Epithelial cell of esophagus (primary cell): ENCODE measurements at regions not wholly inside any gene's neighbourhood (a gene's known extent, or its start where the extent isn't known, plus 50 kb on each side); places are given as distances from the start of the nearest gene placed in this dataset.
A peak's percentile ranks its signal among the peaks of the same experiment; 100 is the strongest.

Experiments
- DNase-seq: peaks from one replicate; pipeline ENCODE4 v3.0.0; 2010; ENCODE audit warnings: low read depth
- H3K4me3 ChIP-seq: 2 replicates; pipeline ENCODE4 v1.5.1; 2011; ENCODE audit warnings: mild to moderate bottlenecking, low read length, control low read depth
- CTCF ChIP-seq: IDR thresholded peaks from 2 replicates; pipeline ENCODE4 v1.5.1; 2011; ENCODE audit warnings: low read depth, mild to moderate bottlenecking, low read length, control low read depth, inconsistent platforms; ENCODE audit not compliant: insufficient read depth; ENCODE audit errors: missing control alignments

GRCh38 chr3:25056036-25056755 lies 371.9 kb upstream of the RARB start:
- TF ChIP-seq CTCF: no peak
- DNase-seq: no peak
- H3K4me3 ChIP-seq: no peak overlapping the region

- TF ChIP-seq CTCF: no peak
- no peak overlapping the region for H3K4me3 ChIP-seq
- DNase-seq: peak; percentile 5
Measured at GRCh38 chr3:25056803-25057351, 371.2 kb upstream of the RARB start.

GRCh38 chr3:25057379-25057778 lies 370.7 kb upstream of the RARB start:
- TF ChIP-seq CTCF: no peak
- no peak for DNase-seq
- H3K4me3 ChIP-seq: no peak overlapping the region

- H3K4me3 ChIP-seq: no peak overlapping the region
- no peak for TF ChIP-seq CTCF
- DNase-seq: no peak
Measured at GRCh38 chr3:25064681-25065080, 363.4 kb upstream of the RARB start.

- TF ChIP-seq CTCF: no peak
- no peak overlapping the region for H3K4me3 ChIP-seq
- no peak for DNase-seq
Measured at GRCh38 chr3:25069970-25070369, 358.1 kb upstream of the RARB start.

- no peak overlapping the region for H3K4me3 ChIP-seq
- DNase-seq: no peak
- TF ChIP-seq CTCF: no peak
Measured at GRCh38 chr3:25071846-25072245, 356.2 kb upstream of the RARB start.

- no peak for DNase-seq
- no peak for TF ChIP-seq CTCF
- H3K4me3 ChIP-seq: no peak overlapping the region
Measured at GRCh38 chr3:25073423-25073822, 354.6 kb upstream of the RARB start.
